ENCODE measurements at regions not wholly inside any gene's neighbourhood (a gene's known extent, or its start where the extent isn't known, plus 50 kb on each side); places are given as distances from the start of the nearest gene placed in this dataset.

- no peak for DNase-seq (ENCODE audit: low spot score)
These were observed 65.8 kb upstream of the PRKACB start for GRCh38 chr1:84078108-84078841.

GRCh38 chr1:84077476-84078107 is 66.5 kb upstream of the PRKACB start:
- DNase-seq (ENCODE audit: low spot score) (peak; percentile 45), ATAC-seq (ENCODE audit: low FRiP score) (peak; percentile 97)
- TF ChIP-seq CTCF (IDR thresholded peaks at IDR 0.05): no peak

More at GRCh38 chr1:84078108-84078841, 65.8 kb upstream of the PRKACB start:
- no peak for TF ChIP-seq CTCF (IDR thresholded peaks at IDR 0.05)
- peak; percentile 80 for ATAC-seq (ENCODE audit: low FRiP score)

GRCh38 chr1:84073266-84073665 is 70.8 kb upstream of the PRKACB start:
- ATAC-seq (ENCODE audit: low FRiP score): no peak
- no peak for DNase-seq (ENCODE audit: low spot score)
- TF ChIP-seq CTCF (IDR thresholded peaks at IDR 0.05): no peak

- TF ChIP-seq CTCF (IDR thresholded peaks at IDR 0.05): no peak
- DNase-seq (ENCODE audit: low spot score): no peak
- ATAC-seq (ENCODE audit: low FRiP score): no peak
These were observed 70.4 kb upstream of the TTLL7 start for GRCh38 chr1:84069236-84069845.

- TF ChIP-seq CTCF (IDR thresholded peaks at IDR 0.05): no peak
- ATAC-seq (ENCODE audit: low FRiP score): no peak
- DNase-seq (ENCODE audit: low spot score): no peak
These were observed 63.6 kb upstream of the TTLL7 start for GRCh38 chr1:84062496-84062895.

GRCh38 chr1:84061336-84061735 is 62.4 kb upstream of the TTLL7 start:
- ATAC-seq (ENCODE audit: low FRiP score) (no peak), DNase-seq (ENCODE audit: low spot score) (no peak)
- TF ChIP-seq CTCF (IDR thresholded peaks at IDR 0.05): no peak
